ENCODE measurements at regions not wholly inside any gene's neighbourhood (a gene's known extent, or its start where the extent isn't known, plus 50 kb on each side); places are given as distances from the start of the nearest gene placed in this dataset.
A peak's percentile ranks its signal among the peaks of the same experiment; 100 is the strongest.

- no peak for DNase-seq (ENCODE audit: extremely low read depth, low read depth, low spot score)
Measured at GRCh38 chr18:22467760-22468553, 50.2 kb upstream of the CTAGE1 start.

GRCh38 chr18:22468554-22468891 is 50.8 kb upstream of the CTAGE1 start:
- DNase-seq (ENCODE audit: extremely low read depth, low read depth, low spot score) = no peak

GRCh38 chr18:22469061-22469734 is 51.5 kb upstream of the CTAGE1 start:
- no peak for DNase-seq (ENCODE audit: extremely low read depth, low read depth, low spot score)

GRCh38 chr18:22469926-22470247 is 52.2 kb upstream of the CTAGE1 start:
- no peak for DNase-seq (ENCODE audit: extremely low read depth, low read depth, low spot score)

GRCh38 chr18:22470248-22471235 is 52.8 kb upstream of the CTAGE1 start:
- DNase-seq (ENCODE audit: extremely low read depth, low read depth, low spot score) = no peak

- DNase-seq (ENCODE audit: extremely low read depth, low read depth, low spot score) = no peak
Measured at GRCh38 chr18:22471546-22472131, 53.9 kb upstream of the CTAGE1 start.

GRCh38 chr18:22473366-22473765 is 55.7 kb upstream of the CTAGE1 start:
- DNase-seq (ENCODE audit: extremely low read depth, low read depth, low spot score) = no peak

GRCh38 chr18:22475426-22476100 is 57.8 kb upstream of the CTAGE1 start:
- DNase-seq (ENCODE audit: extremely low read depth, low read depth, low spot score) = no peak

- no peak for DNase-seq (ENCODE audit: extremely low read depth, low read depth, low spot score)
Measured at GRCh38 chr18:22477222-22477621, 59.5 kb upstream of the CTAGE1 start.

GRCh38 chr18:22482948-22483347 is 65.2 kb upstream of the CTAGE1 start:
- no peak for DNase-seq (ENCODE audit: extremely low read depth, low read depth, low spot score)

GRCh38 chr18:22483407-22483806 is 65.7 kb upstream of the CTAGE1 start:
- DNase-seq (ENCODE audit: extremely low read depth, low read depth, low spot score) = no peak

- DNase-seq (ENCODE audit: extremely low read depth, low read depth, low spot score) = no peak
Measured at GRCh38 chr18:22484471-22484870, 66.8 kb upstream of the CTAGE1 start.

GRCh38 chr18:22485808-22486244 is 68.1 kb upstream of the CTAGE1 start:
- DNase-seq (ENCODE audit: extremely low read depth, low read depth, low spot score) = no peak

- DNase-seq (ENCODE audit: extremely low read depth, low read depth, low spot score) = no peak
Measured at GRCh38 chr18:22486667-22487066, 69.0 kb upstream of the CTAGE1 start.

- DNase-seq (ENCODE audit: extremely low read depth, low read depth, low spot score) = no peak
Measured at GRCh38 chr18:22488554-22488953, 70.8 kb upstream of the CTAGE1 start.

- DNase-seq (ENCODE audit: extremely low read depth, low read depth, low spot score) = no peak
Measured at GRCh38 chr18:22489704-22490103, 72.0 kb upstream of the CTAGE1 start.

GRCh38 chr18:22490429-22490846 is 72.7 kb upstream of the CTAGE1 start:
- DNase-seq (ENCODE audit: extremely low read depth, low read depth, low spot score) = no peak

- no peak for DNase-seq (ENCODE audit: extremely low read depth, low read depth, low spot score)
Measured at GRCh38 chr18:22493255-22493654, 75.5 kb upstream of the CTAGE1 start.

GRCh38 chr18:22493940-22494339 is 76.2 kb upstream of the CTAGE1 start:
- DNase-seq (ENCODE audit: extremely low read depth, low read depth, low spot score) = no peak

- DNase-seq (ENCODE audit: extremely low read depth, low read depth, low spot score) = peak; percentile 29
Measured at GRCh38 chr18:22494771-22495170, 77.1 kb upstream of the CTAGE1 start.

Data from glomerular endothelial cell (primary cell).